GM19351 (cell line): ENCODE measurements at regions not wholly inside any gene's neighbourhood (a gene's known extent, or its start where the extent isn't known, plus 50 kb on each side); places are given as distances from the start of the nearest gene placed in this dataset.
"Not testable (repeated sequence)": the region's sequence is repeated elsewhere in the genome, so short reads cannot be mapped to it uniquely, and the experiment has no call there.

Source experiments
- ATAC-seq: cut with Tn5 transposase; IDR thresholded peaks from one replicate; pipeline ENCODE4 v1.9.1; 2021; ENCODE audit warnings: mild to moderate bottlenecking, moderate library complexity; ENCODE audit not compliant: unreplicated experiment

DNA sequence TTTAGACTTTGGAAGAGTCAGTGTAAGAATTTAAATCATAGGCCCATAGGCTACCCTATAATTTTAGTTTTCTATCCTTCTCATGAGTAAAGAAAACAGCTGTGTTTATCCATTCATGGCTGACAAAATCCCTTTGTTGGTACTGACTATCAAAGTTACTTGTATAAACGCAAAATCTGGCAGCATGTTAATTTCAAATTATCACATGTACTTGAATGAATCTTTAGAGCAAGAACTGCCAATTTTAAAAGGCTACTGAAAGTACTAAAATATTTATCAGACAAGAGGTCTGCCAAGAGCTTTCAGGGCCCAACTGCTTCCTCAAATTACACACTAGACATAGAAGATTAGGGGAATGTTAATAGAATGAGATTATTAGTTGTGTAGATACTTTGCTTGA, 66.6 kb downstream of the MYL12B start:
- ATAC-seq, result no peak

DNA sequence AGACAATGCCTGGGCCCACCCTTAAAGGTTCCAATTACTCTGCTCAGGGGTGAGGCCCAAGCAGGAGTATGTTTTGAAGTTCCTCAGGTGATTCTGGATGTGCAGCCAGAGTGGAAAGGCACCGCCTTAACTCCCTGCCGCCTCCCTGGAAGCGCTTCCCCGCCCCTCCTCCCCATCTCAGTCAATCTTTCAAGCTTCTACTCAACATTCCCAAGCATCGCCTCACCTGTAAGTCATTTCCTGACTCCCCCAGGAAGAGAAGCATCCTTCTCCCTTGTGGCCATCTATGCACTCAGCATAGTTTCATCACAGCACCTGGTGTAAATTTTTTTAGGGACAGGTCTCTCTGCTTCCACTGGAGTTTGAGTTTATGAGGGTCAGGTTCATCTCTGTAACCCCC, 67.5 kb downstream of the MYL12B start:
- no peak for ATAC-seq

DNA sequence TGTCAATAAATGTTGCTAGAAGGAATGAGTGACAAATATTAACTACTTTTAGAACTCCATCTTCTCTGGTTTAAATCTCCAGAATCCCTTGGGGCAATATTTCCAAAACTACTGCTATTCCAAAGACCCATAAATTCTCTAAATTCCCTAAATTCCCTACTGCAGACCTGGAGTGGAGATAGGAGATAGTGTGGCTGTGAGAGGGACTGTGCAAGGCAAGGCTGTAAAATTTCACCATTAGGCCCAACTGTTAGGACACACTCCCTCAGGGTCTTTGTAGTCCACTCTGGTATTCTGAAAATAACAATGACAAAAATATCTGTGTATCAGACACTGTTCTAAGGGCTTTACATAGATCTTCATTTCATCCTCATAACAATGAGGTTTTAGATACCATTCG, 67.9 kb downstream of the MYL12B start:
- no peak for ATAC-seq

DNA sequence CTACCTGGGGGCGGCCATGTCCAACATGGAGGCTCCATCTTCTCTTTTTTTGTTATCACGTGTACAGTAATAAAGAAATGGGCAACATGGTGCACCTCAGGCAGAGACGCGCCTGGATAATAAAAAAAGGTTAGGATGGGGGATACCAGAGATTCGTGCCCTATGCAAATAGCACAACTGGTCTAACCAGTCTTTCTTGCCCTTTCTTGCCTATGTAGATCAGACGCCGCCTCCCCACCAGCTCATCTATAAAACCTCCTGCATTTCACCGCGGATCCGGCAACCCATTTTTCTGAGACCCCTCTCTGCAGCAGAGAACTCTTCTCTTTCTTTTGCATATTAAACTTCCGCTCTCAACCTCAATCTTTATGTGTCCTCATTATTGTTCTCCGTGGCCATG, 68.7 kb downstream of the MYL12B start:
- ATAC-seq, result no peak

DNA sequence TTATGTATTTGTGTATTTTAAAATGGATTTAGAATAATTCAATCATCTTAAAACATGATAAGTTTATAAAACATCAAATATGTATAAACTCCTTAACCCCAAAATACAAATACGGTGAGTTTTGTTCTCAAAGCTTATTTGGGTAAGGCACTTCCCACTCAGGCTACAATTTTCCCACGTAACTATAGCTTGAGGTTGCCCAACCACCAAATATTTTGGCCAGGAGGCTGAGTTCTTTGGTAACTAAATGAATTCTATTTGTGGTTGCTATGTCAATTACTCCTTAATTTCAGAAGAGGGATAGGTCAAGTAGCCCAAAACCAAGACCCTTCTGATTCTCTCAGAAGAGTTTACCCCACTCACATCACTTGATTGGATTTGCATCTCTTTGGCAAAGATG, 70.4 kb downstream of the MYL12B start:
- ATAC-seq, result no peak

DNA sequence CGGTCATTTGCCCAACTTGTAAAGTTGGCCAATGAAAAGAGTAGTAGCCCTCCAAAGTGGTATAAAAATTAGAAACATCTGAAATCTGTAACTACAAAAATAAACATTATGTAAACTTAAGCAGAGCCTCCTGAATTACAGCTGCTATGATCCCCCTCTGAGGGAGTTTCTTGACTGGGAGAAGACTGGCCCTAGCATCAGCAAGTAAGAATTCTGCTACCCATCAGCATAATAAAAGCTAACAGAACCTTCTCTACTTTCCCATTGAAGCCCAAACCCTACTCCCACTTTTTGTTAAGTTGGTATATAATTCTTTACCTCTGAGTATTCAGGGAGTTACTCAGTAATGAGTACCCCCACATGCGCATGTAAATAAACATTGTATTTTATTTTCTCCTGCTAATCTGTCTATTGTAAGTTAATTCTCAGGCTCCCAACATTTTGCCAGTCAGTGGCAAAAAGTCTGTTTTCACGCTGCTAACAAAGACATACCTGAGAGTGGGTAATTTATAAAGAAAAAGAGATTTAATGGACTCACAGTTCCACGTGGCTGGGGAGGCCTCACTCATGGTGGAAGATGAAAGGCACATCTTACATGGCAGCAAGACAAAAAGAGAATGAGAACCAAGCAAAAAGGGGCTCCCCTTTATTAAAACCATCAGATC, 71.3 kb downstream of the MYL12B start:
- ATAC-seq, result no peak

DNA sequence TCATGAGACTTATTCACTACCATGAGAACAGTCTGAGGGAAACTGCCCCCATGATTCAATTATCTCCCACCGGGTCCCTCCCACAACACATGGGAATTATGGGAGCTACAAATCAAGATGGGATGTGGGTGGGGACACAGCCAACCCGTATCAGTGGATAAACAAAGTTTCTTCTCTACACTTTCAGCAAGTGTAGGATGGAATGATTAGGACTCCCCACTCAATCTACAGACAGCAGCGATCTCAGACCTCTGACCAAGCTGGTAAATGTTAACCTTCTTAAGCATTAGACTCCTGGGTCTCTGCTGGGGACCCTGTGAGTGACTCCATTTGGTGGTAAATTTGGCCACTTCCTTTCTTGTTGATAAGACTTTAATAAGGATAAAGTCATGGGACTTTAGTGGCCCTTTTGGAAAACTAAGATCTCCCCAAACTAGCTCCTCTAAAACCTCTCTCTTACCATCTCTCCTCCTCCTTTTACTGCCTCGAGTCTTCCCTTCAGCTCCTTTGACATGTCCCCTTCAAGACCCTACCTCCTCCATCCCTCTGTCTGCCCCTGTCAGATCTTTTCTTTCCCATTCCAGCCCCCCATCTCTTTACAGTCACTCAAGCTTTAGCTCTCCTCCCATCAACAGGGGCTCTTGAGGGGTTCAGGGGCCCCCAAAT, 71.9 kb downstream of the MYL12B start:
- no peak for ATAC-seq

DNA sequence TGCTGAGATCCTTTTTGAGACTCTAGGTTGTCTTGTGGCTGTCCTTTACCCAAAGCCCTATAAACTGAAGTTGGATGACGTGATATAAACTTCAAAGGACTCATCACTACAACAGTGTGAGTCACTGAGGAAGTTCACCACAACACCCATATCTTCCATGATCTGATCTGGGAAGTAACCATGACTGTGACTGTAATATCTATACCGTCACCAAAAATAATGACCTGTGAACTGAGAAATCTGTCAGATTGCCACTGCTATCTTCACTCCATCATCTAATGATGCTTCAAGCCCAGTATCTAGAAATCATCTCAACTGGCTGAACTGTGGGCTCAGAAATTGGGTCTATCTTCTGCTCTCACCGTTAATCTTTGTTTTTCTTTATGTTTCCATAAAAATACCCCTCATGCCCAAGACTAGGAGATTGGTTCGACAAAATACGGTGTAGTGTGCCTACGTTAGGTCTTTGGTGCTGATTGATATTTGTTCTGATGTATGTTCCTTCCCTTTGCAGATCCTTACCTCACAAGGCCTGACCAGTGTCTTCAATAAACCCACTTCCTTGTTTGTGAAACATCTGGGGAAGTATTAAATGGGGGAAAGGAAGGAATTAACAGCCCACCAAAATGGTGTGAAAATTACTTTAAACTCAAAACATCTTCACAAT, 78.2 kb downstream of the MYL12B start:
- ATAC-seq, result no peak

DNA sequence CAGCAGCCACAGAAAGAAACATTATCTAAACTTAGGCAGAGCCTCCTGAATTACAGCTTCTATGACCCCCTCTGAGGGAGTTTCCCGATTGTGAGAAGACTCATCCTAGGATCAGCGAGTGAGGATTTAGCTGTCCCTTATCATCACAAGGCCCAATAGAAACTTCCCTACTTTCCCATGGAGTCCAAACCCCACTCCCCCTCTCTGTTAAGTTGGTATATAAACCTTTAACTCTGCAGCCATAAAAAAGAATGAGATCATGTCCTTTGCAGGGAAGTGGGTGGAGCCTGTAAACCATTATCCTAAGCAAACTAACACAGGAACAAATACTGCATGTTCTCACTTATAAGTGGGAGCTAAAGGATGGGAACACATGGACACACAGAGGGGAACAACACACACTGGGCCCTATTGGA, 78.8 kb downstream of the MYL12B start:
- ATAC-seq, result no peak

DNA sequence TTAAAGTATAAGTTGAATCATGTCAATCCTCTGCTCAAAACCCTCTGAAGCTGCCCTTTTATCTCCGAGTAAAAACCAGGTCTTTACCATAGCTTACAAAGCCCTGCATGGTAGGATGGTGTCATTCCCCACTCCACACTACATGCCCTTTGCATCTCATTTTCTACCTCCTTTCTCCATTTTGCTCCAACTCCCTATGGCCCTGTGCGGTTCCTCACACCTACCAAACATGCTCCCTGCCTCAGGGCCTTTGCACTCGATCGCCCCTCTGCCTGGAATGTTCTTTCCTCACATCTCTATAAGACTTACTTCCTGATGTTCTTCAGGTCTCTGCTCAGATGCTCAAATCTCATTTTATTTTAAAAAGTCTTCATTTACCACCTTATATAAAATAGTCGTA, 80.7 kb downstream of the MYL12B start:
- no peak for ATAC-seq

DNA sequence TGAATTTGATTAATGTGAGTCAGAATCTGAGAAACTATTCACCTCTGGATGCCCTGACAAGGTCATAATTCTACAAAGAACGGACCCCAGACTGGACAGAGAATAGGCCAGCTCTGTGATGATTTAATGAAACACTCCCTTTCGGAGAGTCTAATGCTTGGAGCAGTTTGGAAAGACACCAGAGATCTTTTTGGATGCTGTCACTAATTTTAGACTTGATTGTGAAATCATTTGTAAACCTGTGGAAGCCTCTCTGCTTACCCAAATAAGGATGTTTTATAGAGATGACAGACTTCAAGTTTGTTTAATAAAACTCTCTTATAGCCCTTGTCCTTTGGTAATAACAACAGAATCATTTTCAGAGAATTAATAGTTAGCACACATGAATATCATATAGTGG, 83.5 kb downstream of the MYL12B start:
- ATAC-seq, result no peak

DNA sequence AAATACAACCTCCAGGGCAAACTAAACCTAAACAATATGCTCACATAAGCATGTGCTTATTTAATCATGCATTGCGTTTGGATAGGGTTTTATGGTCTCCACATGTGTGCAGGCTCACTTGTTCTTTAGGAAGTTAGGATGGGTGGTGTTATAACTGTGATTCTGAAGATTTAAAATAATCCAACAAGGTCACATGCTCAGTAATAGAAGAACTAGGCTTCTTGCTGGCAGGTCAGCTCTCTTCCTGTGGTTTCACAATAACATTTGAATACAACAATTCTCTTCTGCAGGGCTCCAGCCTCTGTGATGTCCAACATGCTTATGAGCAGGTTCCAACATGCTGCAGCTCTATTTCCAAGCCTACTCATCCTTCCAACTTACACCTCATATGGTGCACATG, 84.0 kb downstream of the MYL12B start:
- ATAC-seq, result no peak

DNA sequence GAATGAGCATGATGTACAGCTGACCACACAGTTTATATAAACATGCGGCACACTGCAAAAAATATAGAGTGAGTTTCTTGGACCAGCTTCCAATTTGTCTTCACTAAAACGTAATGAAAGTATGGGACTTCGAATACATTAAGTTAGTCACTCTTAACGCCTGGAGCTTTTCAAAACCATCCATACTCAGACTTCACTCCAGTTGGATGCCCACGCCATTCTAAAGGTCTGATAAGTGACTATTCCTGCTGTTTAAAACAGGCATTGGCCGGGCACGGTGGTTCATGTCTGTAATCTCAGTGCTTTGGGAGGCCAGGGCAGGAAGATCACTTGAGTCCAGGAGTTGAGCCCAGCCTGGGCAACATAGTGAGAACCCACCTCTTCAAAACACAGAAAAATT, 84.6 kb downstream of the MYL12B start:
- no peak for ATAC-seq

DNA sequence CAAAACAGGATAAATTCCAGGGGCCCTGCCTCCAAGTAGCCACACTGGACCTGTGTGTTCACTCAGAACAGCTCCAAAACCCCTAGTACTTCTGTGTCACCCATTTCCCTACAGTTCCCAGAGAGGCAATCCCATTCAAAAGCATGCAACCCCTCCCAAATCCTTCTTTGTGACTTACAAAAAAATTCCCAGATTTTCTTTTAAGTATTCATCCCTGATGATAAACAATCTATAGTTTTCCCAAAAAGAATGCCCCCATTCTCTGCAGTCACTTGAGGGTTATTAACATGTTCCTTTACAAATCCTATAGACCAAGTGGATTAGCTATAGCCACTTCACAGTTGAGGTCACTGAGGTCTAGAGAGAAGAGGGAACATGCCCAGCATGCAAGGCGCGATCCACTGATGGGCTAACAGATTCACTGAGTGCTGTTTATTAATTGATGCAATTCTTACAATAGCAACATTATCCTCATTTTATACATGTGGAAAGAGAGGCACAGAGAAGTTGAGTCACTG, 85.4 kb downstream of the MYL12B start:
- ATAC-seq, result no peak

DNA sequence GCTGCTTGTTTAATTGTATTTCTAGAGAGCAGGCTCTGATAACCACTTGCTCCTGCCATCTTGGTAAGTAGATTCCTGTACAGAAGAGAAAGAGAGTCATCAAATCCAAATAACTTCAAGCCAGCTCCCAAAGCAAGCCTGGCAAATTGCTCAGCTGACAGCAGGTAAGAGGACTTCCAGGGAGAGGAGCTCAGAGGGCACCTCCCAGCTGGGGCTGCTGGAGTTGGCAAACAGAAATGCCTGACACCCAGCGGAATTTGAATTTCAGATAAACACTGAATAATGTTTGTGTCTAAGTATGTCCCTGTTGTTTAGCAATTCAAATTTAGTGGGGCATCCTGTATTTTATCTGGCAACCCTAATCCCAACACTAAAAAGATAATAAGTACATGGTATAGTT, 86.2 kb downstream of the MYL12B start:
- ATAC-seq, result no peak

DNA sequence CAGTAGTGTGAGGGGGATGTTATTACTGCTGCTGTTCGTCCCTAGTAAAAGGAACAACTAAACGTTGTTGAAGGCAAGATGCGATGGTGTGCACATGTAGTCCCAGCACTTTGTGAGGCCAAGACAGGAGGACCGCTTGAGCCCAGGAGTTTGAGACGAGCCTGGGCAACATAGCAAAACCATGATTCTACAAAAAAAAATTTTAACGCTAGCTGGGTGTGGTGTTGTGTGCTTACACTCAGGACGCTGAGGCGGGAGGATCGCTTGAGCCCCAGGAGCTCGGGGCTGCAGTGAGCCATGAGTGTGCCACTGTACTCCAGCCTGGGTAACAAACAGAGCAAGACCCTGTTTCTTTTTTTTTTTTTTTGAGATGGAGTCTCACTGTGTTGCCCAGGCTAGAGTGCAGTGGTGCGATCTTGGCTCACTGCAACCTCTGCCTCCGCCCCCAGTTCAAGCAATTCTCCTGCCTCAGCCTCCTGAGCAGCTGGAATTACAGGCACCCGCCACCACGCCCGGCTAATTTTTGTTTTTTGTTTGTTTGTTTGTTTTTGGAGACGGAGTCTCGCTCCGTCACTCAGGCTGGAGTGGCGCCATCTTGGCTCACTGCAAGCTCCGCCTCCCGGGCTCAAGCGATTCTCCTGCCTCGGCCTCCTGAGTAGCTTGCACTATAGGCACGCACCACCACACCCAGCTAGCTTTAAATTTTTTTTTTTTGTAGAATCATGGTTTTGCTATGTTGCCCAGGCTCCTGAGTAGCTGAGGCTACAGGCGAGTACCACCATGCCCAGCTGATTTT, 87.3 kb downstream of the MYL12B start:
- ATAC-seq, result not testable (repeated sequence)

DNA sequence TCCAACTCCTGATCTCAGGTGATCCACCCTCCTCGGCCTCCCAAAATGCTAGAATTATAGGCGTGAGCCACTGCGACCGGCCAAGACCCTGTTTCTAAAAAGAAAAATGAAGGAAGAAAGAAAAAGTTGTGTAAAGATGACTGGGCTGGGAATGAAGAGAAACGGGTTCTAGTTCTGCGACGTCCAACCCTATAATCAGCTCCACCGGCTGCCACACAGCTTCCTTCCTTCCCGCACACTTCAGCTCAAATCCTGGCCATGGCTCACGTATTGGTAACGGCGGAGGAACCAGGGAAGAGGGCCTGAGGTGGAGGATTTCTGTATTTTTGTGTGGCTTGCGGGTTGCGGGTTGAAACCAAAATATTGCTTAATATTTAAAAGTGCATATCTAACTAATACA, 88.1 kb downstream of the MYL12B start:
- ATAC-seq, result no peak

DNA sequence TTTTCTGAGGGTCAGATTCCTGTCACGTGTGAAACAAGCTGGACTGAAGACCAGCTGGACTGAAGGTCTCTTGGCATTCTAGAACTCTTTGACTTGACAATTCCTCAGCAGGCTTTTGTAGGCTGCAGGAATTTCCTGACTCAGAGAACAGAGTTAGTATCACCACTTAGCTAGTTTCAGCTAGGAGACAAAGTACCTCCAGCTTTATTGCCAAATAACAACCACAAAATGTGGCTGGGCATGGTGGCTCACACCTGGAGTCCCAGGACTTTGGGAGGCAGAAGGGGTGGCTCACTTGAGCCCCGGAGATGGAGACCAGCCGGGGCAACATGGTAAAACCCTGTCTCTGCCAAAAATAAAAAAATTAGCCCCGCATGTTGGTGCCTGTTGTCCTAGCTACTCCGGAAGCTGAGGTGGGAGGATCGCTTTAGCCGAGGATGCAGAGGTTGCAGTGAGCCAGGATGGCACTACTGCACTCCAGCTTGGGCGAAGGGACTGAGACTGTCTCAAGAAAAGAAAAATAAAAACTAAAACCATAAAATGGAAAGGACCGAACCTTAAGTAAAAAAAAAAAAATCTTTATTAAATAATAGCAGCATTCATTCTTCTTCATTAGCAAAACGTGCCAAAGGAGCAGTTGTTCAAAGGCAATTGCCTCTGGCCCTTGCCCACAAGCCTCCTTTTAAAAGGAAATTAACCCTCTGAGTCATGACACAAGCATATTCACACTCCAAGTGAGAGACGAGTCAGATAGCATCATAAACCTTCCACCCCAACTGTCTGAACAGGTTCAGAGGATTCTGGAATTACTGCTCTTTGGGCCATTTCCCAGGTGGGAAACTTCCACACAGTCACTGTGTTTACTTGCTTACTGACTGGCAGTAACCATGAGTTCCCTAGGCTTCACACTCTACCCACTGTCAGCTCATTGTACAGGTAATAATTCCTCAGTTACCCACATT, 88.9 kb downstream of the MYL12B start:
- ATAC-seq, result no peak

DNA sequence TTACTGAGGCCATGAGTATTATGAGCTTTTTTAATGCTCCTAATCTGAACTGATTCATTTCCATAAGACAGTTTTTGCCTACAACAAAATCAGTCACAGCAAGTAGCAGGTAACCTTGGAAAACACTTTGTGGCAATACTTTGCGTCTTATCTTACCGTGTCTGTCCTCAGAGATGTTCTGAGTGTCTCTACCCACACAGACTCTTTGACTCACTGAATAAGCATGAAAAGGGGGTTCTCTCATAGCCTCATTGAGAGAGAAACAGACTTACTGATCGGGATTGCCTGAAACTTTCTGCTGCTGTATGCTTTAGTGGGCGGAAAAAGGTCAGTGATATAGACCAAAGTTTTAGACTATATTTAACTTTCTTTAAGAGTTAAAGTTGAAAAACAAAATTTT, 92.6 kb downstream of the MYL12B start:
- no peak for ATAC-seq

DNA sequence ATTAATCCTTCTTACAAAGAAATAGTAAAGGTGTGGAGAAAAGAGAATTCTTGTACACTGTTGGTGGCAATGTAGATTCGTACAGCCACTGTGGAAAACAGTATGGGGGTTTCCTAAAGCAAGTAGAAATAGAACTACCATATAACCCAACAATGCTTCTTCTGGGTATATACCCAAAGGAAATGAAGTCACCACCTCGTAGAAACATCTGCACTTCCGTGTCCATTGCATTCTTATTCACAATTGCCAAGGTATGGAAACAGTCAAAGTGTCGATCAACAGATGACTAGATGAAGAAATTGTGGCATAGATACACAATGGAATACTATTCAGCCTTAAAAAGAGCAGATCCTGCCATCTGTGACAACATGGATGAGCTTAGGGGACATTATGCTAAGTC, 93.4 kb upstream of the TGIF1 start:
- ATAC-seq, result no peak
